ENCODE measurements at regions not wholly inside any gene's neighbourhood (a gene's known extent, or its start where the extent isn't known, plus 50 kb on each side); places are given as distances from the start of the nearest gene placed in this dataset.

DNA sequence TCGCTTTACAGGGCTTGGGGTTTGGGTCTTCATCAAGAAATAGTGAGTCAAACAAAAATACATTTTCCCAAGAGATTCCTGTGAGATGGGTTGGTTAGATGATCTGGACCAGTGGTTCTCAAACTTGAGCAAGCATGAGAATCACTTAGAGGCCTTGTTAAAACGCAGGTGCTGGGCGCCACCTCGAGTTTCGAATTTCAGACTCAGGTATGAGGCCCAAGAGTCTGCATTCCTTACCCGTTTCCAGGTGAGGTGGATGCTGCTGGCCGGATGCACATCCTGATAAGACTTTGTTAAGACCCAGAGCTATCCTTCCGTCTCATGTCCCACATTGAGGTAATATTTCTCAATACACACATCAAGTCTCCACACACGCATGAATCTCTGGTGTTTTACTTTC is 707.8 kb upstream of the SALL3 start:
- TF ChIP-seq, protein P1, sequence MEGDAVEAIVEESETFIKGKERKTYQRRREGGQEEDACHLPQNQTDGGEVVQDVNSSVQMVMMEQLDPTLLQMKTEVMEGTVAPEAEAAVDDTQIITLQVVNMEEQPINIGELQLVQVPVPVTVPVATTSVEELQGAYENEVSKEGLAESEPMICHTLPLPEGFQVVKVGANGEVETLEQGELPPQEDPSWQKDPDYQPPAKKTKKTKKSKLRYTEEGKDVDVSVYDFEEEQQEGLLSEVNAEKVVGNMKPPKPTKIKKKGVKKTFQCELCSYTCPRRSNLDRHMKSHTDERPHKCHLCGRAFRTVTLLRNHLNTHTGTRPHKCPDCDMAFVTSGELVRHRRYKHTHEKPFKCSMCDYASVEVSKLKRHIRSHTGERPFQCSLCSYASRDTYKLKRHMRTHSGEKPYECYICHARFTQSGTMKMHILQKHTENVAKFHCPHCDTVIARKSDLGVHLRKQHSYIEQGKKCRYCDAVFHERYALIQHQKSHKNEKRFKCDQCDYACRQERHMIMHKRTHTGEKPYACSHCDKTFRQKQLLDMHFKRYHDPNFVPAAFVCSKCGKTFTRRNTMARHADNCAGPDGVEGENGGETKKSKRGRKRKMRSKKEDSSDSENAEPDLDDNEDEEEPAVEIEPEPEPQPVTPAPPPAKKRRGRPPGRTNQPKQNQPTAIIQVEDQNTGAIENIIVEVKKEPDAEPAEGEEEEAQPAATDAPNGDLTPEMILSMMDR (IDR thresholded peaks at IDR 0.05) = no peak

DNA sequence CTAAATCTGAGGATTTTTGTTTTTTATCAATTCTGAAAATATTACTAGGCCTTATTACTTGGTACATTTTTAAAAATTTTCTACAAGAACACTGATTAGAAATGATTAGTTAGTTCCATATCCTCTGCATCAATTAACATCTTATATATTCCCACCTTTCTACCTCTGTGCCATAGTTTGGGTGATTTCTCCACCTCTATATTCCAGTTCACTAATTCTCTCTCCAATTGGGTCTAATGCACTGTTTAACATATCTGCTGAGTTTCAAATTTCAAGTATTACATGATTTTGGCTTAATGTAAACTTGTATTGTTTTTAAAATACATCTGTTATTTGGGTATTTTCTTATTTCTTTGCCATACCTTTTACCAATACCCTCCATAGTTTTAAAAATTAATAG is 705.7 kb upstream of the SALL3 start:
- TF ChIP-seq, protein P1 (IDR thresholded peaks at IDR 0.05) = no peak

DNA sequence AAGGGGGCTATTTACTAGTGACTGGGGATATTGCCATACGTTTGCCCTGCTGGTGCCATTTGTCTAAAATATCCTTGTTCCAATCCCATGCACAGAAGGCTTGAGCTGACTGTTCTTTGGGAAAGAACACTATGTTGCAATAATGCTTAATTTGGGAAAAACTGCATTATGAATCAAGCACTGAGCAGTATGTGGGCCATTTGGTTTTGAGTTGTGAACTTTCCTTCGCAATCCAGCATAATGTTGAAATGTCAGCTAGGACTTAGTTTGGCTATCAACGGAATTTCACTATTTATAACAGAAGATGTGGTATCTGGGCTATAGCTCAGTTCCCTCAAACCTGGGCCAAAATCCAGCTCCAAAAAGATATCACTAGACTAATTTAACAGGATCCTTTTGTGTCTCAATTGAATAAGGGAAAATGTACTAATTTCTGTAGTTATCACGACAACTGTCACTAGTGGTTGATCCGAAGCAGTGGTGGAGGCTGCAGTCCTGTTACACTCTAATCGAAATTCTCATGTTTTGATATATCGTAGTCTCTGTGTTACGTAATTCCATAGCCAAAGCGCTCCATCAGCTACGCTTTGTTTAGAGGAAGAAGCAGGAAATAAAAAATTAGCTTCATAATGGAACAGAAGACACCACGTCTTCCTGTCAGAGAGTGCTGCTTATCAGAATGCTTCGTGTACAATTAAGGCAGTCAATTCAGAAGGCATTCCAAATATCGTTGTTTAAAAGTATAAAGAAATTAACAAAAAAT is 686.8 kb upstream of the SALL3 start:
- TF ChIP-seq, protein P1 (IDR thresholded peaks at IDR 0.05) = no peak

DNA sequence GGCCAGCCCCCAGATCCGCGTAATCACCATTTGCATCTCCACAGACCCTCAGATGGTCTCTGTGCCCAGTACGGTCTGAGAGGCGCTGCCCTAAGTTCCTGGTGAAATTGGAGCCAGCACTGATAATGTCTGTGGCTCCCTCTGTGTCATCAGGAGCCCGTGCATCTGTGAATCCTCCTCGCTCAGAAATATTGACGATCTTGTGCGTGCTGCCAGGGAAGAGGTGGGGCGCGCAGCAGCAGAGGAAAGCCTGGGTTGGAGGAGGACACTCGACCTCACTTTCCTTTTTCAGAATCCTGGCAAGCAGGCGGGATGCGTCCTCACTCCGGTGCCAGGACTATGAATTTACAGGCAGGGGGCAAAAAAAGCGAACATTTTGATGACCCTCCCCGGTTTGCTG is 686.1 kb upstream of the SALL3 start:
- TF ChIP-seq, protein P1 (IDR thresholded peaks at IDR 0.05) = no peak

DNA sequence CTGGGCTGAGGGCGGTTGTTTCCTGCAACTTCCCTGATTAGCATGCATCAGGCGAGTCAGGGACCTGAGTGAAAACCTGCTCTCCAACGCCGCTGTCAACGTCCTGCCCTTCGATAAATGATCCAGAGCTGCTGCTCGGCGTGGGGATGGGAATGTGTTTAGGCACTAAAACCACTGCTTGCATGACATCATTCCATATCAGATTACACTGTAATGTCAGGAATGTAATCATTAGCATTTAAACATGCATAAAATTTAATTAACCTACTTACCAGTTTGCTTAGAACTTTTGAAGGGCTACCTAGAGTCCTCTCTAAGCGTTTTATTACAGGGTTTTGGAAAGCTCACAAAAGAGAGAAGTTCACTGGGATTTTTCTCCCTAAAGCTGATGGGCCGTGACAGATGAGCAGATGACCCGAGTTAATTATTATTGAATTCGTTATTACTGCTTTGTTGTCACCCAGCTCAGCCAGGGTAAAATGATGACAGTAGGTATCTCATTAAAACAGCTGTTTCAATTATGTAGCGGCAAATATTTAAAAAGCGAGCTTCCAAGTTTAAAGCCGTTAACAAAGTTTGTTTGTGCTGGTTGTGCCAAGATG is 685.6 kb upstream of the SALL3 start:
- TF ChIP-seq, protein P1 (IDR thresholded peaks at IDR 0.05) = no peak

DNA sequence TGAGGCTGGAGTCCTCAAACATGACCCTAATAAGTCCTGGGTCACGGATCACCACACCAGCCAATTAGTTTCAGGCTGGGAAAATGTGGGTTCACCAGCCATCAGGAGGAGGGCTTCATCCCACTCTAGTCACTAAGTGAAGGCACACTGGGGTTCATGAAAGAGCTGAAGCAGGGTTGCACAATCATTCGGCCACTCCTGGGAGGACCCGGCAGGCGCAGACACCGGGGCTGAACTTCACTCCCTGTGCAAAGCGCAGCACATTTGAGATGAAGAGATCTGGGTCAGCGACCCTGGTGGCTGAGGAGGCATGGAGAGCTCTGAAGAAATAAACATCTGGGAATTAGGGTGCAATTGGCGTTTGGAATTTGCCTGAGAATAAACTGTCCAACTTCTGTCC is 684.4 kb upstream of the SALL3 start:
- TF ChIP-seq, protein P1 (IDR thresholded peaks at IDR 0.05) = no peak

DNA sequence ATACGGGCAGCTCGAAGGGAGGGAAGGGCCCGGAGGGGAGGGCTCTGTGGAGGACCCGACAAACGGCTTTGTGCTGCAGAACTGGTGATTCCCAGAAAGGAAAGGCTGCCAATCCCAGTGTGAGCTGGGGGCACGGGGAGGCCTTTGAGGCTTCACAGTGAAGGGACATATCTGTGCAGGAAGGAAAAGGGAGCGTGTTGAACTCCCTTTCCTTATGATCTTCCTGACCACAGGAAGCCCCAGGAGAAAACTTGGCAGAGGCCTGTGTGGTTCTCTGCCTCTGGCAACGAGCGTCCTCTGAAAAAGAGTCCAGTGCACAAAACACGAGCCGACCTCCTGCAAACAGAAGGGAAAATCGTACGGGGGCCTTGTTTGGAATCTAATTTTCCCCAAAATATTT is 683.5 kb upstream of the SALL3 start:
- TF ChIP-seq, protein P1 (IDR thresholded peaks at IDR 0.05) = no peak

All from LNCAP (cell line).